ENCODE measurements at regions not wholly inside any gene's neighbourhood (a gene's known extent, or its start where the extent isn't known, plus 50 kb on each side); places are given as distances from the start of the nearest gene placed in this dataset.

DNA sequence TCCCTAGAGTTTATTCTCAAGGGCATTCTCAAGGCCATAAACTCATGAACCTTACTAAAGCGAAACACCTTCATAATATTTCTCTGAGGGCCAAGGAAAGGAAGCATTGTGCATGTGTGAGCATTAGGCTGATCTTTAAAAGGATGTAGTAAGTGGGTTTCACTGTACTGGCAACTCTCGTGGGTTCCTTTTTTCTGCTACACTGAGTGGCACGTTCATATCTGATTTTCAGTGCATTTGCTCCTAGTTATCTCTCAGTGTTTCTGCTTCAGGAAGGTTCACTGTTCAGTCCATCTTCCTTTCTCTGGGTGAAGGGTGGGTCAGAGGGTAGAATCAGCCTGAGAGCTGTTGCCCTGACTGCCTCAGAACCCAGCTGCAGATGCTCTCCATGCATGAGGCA lies 192.8 kb upstream of the ADGRL2 start (continued):
- TF ChIP-seq YY1 (IDR thresholded peaks at IDR 0.05; ENCODE audit: low read depth, low read length) = no peak

Data from H1 (cell line).